NT2/D1 (cell line): ENCODE measurements at regions not wholly inside any gene's neighbourhood (a gene's known extent, or its start where the extent isn't known, plus 50 kb on each side); places are given as distances from the start of the nearest gene placed in this dataset.

Experiments used
- YY1 ChIP-seq: IDR thresholded peaks from 2 replicates; pipeline ENCODE4 v1.6.1; 2011; ENCODE audit not compliant: insufficient read length, insufficient read depth
- ZNF274 ChIP-seq: IDR thresholded peaks from 2 replicates; pipeline ENCODE4 v1.6.1; 2011; ENCODE audit warnings: mild to moderate bottlenecking, low read depth, low read length

- TF ChIP-seq ZNF274, result no peak
- TF ChIP-seq YY1, result no peak
These were observed 255.2 kb upstream of the FAR2 start for GRCh38 chr12:28893856-28894255.
